ENCODE measurements at regions not wholly inside any gene's neighbourhood (a gene's known extent, or its start where the extent isn't known, plus 50 kb on each side); places are given as distances from the start of the nearest gene placed in this dataset.

- no peak overlapping the region for H3K9ac ChIP-seq (ENCODE audit: low read length)
- no peaks in the 10 kb centered on the region for H3K4me1 ChIP-seq (ENCODE audit: control insufficient read depth in 1 of 2, insufficient read depth in 2 of 2, low read length in 2 of 2)
- H3K79me2 ChIP-seq (ENCODE audit: control insufficient read depth, insufficient read depth, low read length, poor library complexity): no peaks in the 10 kb centered on the region
- no peak overlapping the region for H2BK12ac ChIP-seq (ENCODE audit: low read length)
- H3K4ac ChIP-seq (ENCODE audit: low read depth, low read length): no peak overlapping the region
- H3K27ac ChIP-seq (ENCODE audit: low read depth, low read length): no peak overlapping the region
- H2AFZ ChIP-seq (ENCODE audit: insufficient read depth, low read length, poor library complexity): no peak overlapping the region
- no peak overlapping the region for H3K18ac ChIP-seq (ENCODE audit: low read length)
- H3K9me3 ChIP-seq (ENCODE audit: insufficient read depth, low read depth, low read length): peaks cover 2% of the 10 kb centered on the region
- no peak overlapping the region for H2AK5ac ChIP-seq (ENCODE audit: low read length)
- WGBS (ENCODE audit: extremely low coverage, insufficient coverage, insufficient read length): no CpG with 5 or more reads among the region's 3 CpGs
- no peak overlapping the region for H3K23ac ChIP-seq (ENCODE audit: low read length)
- H3K27me3 ChIP-seq (ENCODE audit: insufficient read depth, low read length): no peaks in the 10 kb centered on the region
- no peaks in the 10 kb centered on the region for H3K79me1 ChIP-seq (ENCODE audit: low read length)
- DNase-seq: no peak
- no peak overlapping the region for H3K4me3 ChIP-seq (ENCODE audit: low read depth, low read length)
- H2BK5ac ChIP-seq (ENCODE audit: low read depth, low read length, poor library complexity): no peak overlapping the region
- H4K8ac ChIP-seq (ENCODE audit: low read depth, low read length): no peak overlapping the region
- H4K12ac ChIP-seq (ENCODE audit: low read depth, low read length): no peak overlapping the region
- H4K91ac ChIP-seq (ENCODE audit: low read depth, low read length): no peak overlapping the region
- no peaks in the 10 kb centered on the region for H3K36me3 ChIP-seq (ENCODE audit: control insufficient read depth in 1 of 2, insufficient read depth in 2 of 2, low read length in 2 of 2)
- H2BK120ac ChIP-seq (ENCODE audit: insufficient read depth, low read length, poor library complexity): no peak overlapping the region
- no peak overlapping the region for H3K14ac ChIP-seq (ENCODE audit: low read length)
- no peak overlapping the region for H3K4me2 ChIP-seq (ENCODE audit: low read length)
Observed at GRCh38 chr20:22908437-22908836, 126.7 kb upstream of the SSTR4 start.

- Histone ChIP-seq H3K79me1 (ENCODE audit: low read length) (no peaks in the 10 kb centered on the region), H3K79me2 (ENCODE audit: control insufficient read depth, insufficient read depth, low read length, poor library complexity) (no peaks in the 10 kb centered on the region), H3K4me1 (ENCODE audit: control insufficient read depth in 1 of 2, insufficient read depth in 2 of 2, low read length in 2 of 2) (no peaks in the 10 kb centered on the region), H2BK5ac (ENCODE audit: low read depth, low read length, poor library complexity) (no peak overlapping the region), H4K91ac (ENCODE audit: low read depth, low read length) (no peak overlapping the region), H3K27ac (ENCODE audit: low read depth, low read length) (no peak overlapping the region), H3K9me3 (ENCODE audit: insufficient read depth, low read depth, low read length) (peaks cover 2% of the 10 kb centered on the region), H2AFZ (ENCODE audit: insufficient read depth, low read length, poor library complexity) (no peak overlapping the region), H3K36me3 (ENCODE audit: control insufficient read depth in 1 of 2, insufficient read depth in 2 of 2, low read length in 2 of 2) (no peaks in the 10 kb centered on the region), H3K27me3 (ENCODE audit: insufficient read depth, low read length) (no peaks in the 10 kb centered on the region), H4K8ac (ENCODE audit: low read depth, low read length) (no peak overlapping the region), H3K4me3 (ENCODE audit: low read depth, low read length) (no peak overlapping the region), H3K23ac (ENCODE audit: low read length) (no peak overlapping the region), H3K4me2 (ENCODE audit: low read length) (no peak overlapping the region), H4K12ac (ENCODE audit: low read depth, low read length) (no peak overlapping the region), H2BK120ac (ENCODE audit: insufficient read depth, low read length, poor library complexity) (no peak overlapping the region), H2BK12ac (ENCODE audit: low read length) (no peak overlapping the region), H3K9ac (ENCODE audit: low read length) (no peak overlapping the region), H3K14ac (ENCODE audit: low read length) (no peak overlapping the region), H2AK5ac (ENCODE audit: low read length) (no peak overlapping the region), H3K4ac (ENCODE audit: low read depth, low read length) (no peak overlapping the region), H3K18ac (ENCODE audit: low read length) (no peak overlapping the region)
- DNase-seq: no peak
- WGBS (ENCODE audit: extremely low coverage, insufficient coverage, insufficient read length): no CpG with 5 or more reads among the region's 3 CpGs
Observed at GRCh38 chr20:22908944-22909343, 126.2 kb upstream of the SSTR4 start.

- Histone ChIP-seq H3K14ac (ENCODE audit: low read length) (no peak overlapping the region), H3K4me2 (ENCODE audit: low read length) (no peak overlapping the region), H3K9ac (ENCODE audit: low read length) (no peak overlapping the region), H2BK5ac (ENCODE audit: low read depth, low read length, poor library complexity) (no peak overlapping the region), H4K8ac (ENCODE audit: low read depth, low read length) (no peak overlapping the region), H3K79me1 (ENCODE audit: low read length) (no peaks in the 10 kb centered on the region), H4K91ac (ENCODE audit: low read depth, low read length) (no peak overlapping the region), H2BK120ac (ENCODE audit: insufficient read depth, low read length, poor library complexity) (no peak overlapping the region), H2AFZ (ENCODE audit: insufficient read depth, low read length, poor library complexity) (no peak overlapping the region), H3K4me3 (ENCODE audit: low read depth, low read length) (no peak overlapping the region), H3K4me1 (ENCODE audit: control insufficient read depth in 1 of 2, insufficient read depth in 2 of 2, low read length in 2 of 2) (no peaks in the 10 kb centered on the region), H3K4ac (ENCODE audit: low read depth, low read length) (no peak overlapping the region), H2AK5ac (ENCODE audit: low read length) (no peak overlapping the region), H3K79me2 (ENCODE audit: control insufficient read depth, insufficient read depth, low read length, poor library complexity) (no peaks in the 10 kb centered on the region), H2BK12ac (ENCODE audit: low read length) (no peak overlapping the region), H3K36me3 (ENCODE audit: control insufficient read depth in 1 of 2, insufficient read depth in 2 of 2, low read length in 2 of 2) (no peaks in the 10 kb centered on the region), H3K9me3 (ENCODE audit: insufficient read depth, low read depth, low read length) (peaks cover 2% of the 10 kb centered on the region), H3K27me3 (ENCODE audit: insufficient read depth, low read length) (no peaks in the 10 kb centered on the region), H3K27ac (ENCODE audit: low read depth, low read length) (no peak overlapping the region), H4K12ac (ENCODE audit: low read depth, low read length) (no peak overlapping the region), H3K23ac (ENCODE audit: low read length) (no peak overlapping the region), H3K18ac (ENCODE audit: low read length) (no peak overlapping the region)
- DNase-seq: no peak
Observed at GRCh38 chr20:22909436-22909835, 125.7 kb upstream of the SSTR4 start.

GRCh38 chr20:22910287-22910852 lies 124.7 kb upstream of the SSTR4 start:
- Histone ChIP-seq H3K4me2 (ENCODE audit: low read length) (no peak overlapping the region), H3K79me2 (ENCODE audit: control insufficient read depth, insufficient read depth, low read length, poor library complexity) (no peaks in the 10 kb centered on the region), H3K27ac (ENCODE audit: low read depth, low read length) (no peak overlapping the region), H3K9ac (ENCODE audit: low read length) (no peak overlapping the region), H2BK120ac (ENCODE audit: insufficient read depth, low read length, poor library complexity) (no peak overlapping the region), H2BK5ac (ENCODE audit: low read depth, low read length, poor library complexity) (no peak overlapping the region), H3K4ac (ENCODE audit: low read depth, low read length) (no peak overlapping the region), H4K8ac (ENCODE audit: low read depth, low read length) (no peak overlapping the region), H3K36me3 (ENCODE audit: control insufficient read depth in 1 of 2, insufficient read depth in 2 of 2, low read length in 2 of 2) (no peaks in the 10 kb centered on the region), H4K91ac (ENCODE audit: low read depth, low read length) (no peak overlapping the region), H3K14ac (ENCODE audit: low read length) (no peak overlapping the region), H3K4me3 (ENCODE audit: low read depth, low read length) (no peak overlapping the region), H3K9me3 (ENCODE audit: insufficient read depth, low read depth, low read length) (no peaks in the 10 kb centered on the region), H4K12ac (ENCODE audit: low read depth, low read length) (no peak overlapping the region), H3K4me1 (ENCODE audit: control insufficient read depth in 1 of 2, insufficient read depth in 2 of 2, low read length in 2 of 2) (no peaks in the 10 kb centered on the region), H2BK12ac (ENCODE audit: low read length) (no peak overlapping the region), H3K79me1 (ENCODE audit: low read length) (no peaks in the 10 kb centered on the region), H2AK5ac (ENCODE audit: low read length) (no peak overlapping the region), H3K23ac (ENCODE audit: low read length) (no peak overlapping the region), H3K27me3 (ENCODE audit: insufficient read depth, low read length) (no peaks in the 10 kb centered on the region), H2AFZ (ENCODE audit: insufficient read depth, low read length, poor library complexity) (no peak overlapping the region), H3K18ac (ENCODE audit: low read length) (no peak overlapping the region)
- no CpG with 5 or more reads among the region's 7 CpGs for WGBS (ENCODE audit: extremely low coverage, insufficient coverage, insufficient read length)
- no peak for DNase-seq
